GM19324 (cell line): ENCODE measurements at regions not wholly inside any gene's neighbourhood (a gene's known extent, or its start where the extent isn't known, plus 50 kb on each side); places are given as distances from the start of the nearest gene placed in this dataset.
"Not testable (repeated sequence)": the region's sequence is repeated elsewhere in the genome, so short reads cannot be mapped to it uniquely, and the experiment has no call there.

ENCODE experiments used
- ATAC-seq: cut with Tn5 transposase; IDR thresholded peaks from one replicate; pipeline ENCODE4 v1.9.1; 2021; ENCODE audit warnings: mild to moderate bottlenecking, moderate library complexity; ENCODE audit not compliant: unreplicated experiment, low FRiP score

DNA sequence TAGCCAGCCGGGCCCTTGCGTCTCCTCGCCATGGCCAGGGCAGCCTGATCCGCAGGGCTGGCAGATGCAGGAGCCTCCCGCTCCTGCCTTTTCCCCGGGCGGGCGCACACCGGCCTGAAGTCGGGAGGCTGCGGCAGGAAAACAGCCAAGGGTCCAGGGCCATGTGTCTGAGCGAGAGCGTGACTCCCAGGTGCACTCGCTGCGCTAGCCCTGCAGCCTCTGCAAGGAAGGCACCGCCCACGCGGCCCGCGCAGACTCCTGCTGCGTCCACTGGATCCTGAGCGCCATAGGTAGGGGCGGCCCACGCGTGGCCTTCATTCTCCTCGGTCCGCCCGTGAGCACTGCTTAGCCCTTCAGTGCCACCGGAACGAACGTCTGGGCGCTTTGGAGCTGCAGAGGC lies 379.9 kb downstream of the TRAM1L1 start:
- no peak for ATAC-seq

DNA sequence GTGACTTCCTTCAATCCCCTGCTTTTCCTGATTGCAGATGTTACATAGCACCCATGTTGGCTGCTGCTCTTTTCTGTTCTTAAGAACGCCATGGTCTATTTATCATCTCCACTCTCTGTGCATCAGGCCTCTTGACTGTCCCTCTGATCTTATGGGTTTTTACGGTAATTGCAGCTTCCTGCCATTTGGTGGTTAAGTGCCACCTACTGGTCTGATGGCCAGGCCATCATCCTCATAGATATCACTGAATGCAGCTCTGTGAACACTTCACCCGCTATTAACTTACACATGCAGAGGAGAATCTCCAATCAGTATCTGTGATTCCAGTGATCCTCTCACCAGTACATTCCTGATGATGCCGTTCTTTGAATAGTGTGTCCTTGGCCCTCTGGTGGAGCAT lies 382.4 kb downstream of the TRAM1L1 start:
- ATAC-seq, result no peak

DNA sequence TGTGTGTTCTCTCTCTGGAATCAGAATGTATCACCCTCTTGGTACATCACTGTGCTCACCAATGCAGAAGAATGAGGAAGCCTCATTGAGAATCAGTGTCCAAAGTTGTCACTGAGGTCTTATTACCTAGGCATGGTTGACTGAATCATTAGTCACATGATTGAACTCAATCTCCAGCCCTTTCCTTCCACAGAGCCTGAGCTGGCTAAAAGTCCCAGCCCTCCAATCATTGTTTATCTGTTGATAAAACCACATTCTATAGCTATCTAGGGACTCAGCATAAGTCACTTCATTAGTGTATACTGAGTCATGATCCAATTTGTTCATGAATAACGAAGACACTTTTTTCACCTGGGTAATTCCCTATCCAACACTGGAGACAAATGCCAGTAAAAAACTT lies 396.8 kb downstream of the TRAM1L1 start:
- no peak for ATAC-seq

DNA sequence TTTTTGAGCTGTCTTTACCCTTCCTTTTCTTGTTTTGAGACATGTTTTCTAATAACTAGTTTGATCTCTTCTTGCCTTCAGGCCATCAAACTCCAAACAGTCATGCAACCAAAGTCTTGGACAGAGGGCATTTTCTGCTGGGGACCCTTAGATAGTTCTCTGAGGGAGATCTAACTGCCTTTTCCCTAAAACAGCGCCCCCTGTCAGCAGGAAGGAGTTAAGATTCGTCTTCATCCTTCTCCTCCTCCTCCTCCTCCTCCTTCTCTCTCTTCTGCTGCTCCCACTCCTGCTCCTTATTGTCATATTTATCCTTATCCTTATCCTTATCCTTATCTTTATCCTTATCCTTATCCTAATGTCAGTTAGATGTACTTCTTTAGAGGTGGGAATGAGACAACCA lies 417.2 kb downstream of the TRAM1L1 start:
- ATAC-seq, result no peak

DNA sequence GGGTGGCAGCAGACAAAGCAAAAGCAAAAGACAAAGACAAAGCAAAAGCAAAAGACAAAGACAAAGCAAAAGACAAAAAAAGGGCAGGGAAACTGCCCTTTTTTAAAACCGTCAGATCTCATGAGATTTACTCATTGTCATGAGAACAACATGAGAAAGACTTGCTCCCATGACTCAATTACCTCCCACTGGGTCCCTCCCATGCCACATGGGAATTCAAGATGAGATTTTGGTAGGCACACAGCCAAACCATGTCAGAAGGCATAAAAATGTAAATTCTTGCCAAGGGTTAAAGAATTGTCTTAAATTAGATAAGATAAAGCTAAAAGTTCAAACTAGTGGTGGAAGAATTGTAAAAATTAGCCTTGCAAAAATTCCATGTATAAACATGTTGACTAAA lies 419.7 kb downstream of the TRAM1L1 start:
- no peak for ATAC-seq

DNA sequence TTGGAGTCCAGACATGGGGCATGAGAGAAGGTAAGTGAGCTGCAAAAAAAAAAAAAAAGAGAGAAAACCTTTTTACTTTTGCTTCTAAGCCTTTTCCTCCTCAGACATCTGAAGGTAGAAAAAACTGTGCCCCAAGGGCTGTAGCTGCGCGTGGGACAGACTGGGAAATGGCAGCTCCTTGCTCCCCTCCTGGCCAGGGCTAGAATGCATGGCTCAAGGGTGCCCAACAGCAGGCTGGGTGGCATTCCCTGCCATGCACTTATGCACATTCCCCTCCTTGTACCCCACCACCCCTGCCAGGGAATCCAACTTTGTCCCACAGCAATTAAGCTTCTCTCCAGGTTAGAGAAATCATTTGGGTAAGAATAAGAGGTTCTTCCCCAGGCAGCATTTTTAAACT lies 421.2 kb downstream of the TRAM1L1 start:
- ATAC-seq, result no peak

DNA sequence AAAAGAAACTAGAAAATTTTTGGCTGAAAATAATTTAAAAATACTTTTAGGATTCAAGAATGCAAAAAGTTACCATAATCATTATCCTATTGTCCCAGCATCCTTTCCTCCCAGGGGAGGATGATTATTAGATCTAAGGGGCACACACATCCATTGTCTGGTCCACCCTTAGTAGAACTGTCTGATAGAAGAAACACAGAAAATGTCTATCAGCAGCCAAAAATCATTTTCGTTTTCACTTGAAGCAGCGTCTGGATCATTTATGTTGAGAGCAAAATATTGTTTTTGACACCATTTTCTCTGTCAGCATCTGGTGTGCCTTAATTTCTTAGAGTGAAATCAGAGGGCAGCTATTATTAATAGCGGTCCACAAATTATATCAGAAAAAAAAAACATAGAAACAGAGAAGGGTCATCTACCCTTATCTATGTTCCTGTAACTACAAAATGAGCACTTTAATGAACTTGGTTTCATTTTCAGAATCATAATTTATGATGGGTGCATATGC lies 446.3 kb downstream of the TRAM1L1 start:
- no peak for ATAC-seq

DNA sequence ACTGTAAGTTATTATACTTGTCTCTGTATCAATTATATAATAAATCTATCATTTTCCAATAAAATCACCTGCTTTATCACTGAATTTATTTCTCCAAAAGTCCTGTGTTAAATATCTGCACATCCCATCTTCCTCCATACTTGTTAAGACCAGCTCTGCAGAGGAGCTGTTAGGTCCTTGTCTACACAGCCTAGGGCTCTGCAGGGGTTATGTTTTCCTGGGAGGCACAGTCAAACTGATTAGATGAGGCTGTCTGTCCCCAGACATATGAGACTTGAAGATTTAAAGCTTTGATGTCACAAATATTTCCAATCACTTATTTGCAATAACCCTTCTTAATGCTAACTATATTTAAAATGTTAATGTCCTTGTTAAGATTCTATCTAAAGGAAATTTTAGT lies 446.8 kb downstream of the TRAM1L1 start:
- no peak for ATAC-seq

DNA sequence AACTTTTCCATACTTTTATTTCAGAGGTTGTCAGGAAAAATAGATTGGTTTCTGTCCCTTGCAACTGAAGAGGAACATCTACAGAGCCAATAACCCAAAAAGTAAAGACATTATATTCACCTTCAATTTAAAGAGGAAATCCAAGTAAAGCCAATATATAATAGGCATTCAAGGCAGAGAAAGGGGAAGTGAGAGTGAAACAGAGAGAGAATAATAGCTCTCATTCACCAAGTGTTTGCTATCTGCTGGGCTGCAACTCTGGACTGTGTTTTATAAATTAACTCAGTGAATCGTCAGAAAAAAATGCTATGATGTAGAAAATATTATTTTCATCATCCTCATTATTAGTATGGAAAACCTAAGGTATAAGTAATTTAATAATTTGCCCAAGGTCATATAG lies 448.5 kb downstream of the TRAM1L1 start:
- peak; percentile 88 for ATAC-seq

DNA sequence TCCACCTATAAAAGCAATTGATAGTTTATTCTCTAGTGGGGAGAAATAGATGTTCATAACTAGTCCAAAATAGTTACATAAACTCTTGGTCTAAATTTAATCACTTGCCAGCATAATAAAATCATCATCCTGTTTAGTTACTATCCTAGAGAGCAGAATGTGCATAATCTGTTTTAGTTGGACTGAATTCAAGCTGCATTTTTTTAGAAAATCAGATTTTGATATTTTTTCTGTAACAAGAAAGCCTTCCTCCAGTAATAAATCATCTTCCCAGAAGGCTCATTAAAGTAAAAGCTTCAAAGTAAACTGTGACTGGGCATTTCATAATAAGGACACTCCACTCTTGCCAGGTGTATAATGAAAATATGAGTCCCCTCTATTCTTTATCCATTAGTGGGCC lies 453.1 kb downstream of the TRAM1L1 start:
- ATAC-seq, result no peak

DNA sequence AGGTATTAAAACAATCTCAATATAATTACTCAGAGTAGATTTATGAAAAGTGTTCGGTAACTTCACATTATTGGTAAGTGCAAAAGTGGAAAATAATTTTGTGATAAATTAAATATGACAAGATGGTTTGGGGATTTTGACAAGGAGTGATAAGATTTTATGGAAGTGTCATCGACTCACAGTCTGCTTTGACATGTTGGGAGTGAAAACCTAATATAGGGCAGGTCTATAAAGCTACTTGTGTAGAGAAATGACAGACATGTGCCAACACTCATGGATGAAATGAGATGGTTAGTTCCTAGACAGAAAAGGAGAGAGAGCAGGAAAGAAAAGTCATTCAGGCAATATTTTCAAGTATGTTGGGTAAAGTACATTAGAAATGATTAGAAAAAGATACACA lies 456.8 kb downstream of the TRAM1L1 start:
- ATAC-seq, result no peak

DNA sequence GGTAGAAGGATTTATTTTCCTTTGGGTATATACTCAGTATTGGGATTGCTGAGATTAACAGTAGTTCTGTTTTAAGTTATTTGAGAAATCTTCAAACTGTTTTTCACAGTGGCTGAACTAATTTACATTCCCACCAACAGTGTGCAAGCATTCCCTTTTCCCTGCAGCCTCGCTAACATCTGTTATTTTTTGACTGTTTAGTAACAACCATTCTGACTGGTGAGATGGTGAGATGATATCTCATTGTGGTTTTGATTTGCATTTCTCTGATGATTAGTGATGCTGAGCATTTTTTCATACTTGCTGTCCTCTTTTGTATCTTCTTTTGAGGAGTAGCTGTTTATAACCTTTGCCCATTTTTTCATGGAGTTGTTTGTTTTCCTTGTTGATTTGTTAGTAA lies 457.8 kb downstream of the TRAM1L1 start:
- ATAC-seq, result no peak

DNA sequence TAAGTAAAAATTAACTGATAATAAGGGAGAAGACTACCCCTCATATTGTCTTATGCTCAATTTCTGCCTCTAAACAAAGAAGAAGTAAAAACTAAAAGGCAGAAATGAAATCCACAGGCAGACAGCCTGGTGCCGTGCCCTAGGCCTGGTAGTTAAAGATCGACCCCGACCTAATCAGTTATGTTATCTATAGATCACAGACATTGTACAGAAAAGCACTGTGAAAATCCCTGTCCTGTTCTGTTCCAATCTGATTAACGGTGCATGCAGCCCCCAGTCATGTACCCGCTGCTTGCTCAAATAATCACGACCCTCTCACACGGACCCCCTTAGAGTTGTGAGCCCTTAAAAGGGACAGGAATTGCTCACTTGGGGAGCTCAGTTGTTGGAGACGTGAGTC lies 465.9 kb downstream of the TRAM1L1 start:
- not testable (repeated sequence) for ATAC-seq

DNA sequence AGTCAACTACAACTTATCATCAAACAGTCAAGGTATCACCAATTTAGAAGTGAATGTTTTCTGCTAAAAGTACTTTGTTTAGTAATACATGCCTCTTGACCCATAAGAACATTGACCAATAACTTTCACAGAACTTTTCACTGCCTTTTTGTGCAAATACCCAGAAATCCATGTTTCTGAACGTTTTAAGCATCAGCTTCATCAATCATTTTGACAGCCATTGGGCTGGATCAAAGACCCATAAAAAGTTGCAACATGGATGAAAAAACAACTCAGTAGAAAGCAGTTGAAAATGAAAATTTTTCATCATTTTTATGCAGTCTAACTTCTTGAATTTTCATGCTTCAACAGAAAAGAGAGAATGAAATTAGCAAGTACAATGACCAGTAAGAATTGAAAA lies 466.7 kb downstream of the TRAM1L1 start:
- ATAC-seq, result no peak

DNA sequence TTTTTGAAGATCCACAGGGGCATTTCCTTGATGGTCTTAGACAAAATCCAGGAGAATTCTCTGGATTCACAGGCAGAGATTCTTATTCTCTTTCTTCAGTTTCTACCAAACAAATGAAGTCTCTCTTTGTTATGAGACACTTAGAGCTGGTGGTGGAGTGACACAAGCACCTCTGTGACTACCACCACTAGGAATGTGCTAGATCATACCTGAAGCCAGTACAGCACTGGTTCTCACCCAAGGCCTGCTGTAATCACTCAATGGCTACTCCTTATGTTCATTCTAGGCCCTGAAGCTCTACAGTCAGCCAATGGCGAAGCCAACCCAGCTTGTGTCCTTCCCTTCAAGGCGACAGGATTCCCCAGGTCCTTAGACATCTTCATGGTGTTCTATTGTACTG lies 482.3 kb downstream of the TRAM1L1 start:
- no peak for ATAC-seq

DNA sequence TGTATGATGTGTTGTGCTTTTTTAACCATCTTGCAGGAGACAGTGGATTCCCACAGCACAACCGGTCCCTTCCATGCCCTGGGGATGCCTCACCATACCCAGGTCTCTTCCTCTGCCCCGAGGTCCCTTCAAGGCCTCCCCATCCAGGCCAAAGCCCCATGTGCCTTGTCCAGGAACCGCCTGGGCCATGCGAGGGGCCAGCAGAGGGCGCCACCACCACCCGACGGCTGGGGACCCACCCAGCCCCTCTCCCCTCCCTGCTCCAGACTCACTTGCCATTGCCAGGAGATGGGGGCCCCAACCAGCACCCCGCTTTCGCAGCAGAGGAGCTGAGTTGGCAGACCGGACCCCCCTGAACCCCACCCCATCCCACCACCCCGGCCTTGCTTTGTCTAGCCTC lies 485.5 kb downstream of the TRAM1L1 start:
- no peak for ATAC-seq

DNA sequence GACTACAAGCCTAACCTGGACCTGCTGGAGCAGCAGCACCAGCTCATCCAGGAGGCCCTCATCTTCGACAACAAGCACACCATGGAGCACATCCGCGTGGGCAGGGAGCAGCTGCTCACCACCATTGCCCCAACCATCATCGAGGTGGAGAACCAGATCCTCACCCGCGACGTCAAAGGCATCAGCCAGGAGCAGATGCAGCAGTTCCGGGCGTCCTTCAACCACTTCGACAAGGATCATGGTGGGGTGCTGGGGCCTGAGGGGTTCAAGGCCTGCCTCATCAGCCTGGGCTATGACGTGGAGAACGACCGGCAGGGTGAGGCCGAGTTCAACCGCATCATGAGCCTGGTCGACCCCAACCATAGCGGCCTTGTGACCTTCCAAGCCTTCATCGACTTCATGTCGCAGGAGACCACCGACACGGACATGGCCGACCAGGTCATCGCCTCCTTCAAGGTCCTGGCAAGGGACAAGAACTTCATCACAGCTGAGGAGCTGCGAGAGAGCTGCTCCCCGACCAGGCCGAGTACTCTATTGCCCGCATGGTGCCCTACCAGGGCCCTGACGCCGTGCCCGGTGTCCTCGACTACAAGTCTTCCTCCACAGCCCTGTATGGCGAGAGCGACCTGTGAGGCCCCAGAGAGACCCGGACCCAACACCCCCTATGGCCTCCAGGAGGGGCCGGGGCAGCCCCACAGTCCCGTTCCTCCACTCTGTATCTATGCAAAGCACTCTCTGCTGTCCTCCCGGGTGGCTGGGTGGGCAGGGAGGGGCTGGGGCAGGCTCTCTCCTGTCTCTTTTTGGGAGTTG lies 486.2 kb downstream of the TRAM1L1 start:
- no peak for ATAC-seq

DNA sequence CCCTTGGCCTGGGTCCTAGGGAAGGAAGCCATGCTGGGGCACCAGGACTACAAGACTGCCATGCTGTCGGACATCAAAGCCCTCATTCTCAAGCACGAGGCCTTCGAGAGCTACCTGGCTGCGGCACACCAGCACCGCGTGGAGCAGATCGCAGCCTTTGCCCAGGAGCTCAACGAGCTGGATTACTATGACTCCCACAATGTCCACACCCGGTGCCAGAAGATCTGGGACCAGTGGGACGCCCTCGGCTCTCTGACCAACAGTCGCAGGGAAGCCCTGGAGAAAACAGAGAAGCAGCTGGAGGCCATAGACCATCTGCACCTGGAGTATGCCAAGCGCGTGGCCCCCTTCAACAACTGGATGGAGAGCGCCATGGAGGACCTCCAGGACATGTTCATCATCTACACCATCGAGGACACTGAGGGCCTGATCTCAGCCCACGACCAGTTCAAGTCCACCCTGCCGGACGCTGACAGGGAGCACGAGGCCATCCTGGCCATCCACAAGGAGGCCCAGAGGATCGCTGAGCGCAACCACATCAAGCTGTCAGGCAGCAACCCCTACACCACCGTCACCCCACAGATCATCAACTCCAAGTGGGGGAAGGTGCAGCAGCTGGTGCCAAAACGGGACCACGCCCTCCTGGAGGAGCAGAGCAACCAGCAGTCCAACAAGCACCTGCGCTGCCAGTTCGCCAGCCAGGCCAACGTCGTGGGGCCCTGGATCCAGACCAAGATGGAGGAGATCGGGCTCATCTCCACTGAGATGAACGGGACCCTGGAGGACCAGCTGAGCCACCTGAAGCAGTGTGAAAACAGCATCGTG lies 487.0 kb downstream of the TRAM1L1 start:
- ATAC-seq, result no peak

DNA sequence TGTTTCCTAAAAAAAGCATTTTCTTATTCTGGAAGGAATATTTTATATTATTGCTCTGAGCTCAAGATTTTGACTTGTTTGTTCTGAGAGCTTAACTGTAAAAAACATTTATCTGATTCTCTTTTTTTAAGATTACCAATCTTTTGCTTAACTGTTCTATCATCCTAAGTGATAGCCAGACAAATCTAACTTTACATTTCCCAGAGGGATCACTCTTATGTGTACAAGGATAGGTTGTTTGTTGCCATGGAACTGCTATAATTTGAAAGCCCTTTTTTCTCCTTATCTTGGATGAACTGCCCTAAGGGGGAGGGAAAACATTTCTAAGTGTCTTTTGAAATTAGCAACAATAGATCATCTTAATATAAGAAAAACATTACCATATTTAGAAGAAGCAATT lies 494.7 kb downstream of the TRAM1L1 start:
- no peak for ATAC-seq

DNA sequence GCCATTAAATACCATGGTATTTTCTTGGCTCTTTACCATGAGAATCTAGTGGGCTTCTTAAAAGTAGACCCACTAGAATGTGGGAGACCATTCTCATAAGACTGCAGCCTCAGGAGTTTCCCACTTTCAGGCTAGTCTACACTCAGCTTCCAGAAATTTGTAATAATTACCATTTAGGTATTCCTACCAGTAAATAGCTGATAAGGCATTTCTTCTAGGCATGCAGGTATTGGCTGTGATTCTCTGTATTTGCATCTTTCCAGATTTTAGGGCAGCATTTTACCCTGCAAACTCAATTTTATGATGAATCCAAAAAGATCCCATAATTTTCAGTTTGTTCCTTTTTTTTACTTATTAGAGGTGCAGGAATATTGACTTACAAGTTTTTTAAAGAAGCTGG lies 496.6 kb downstream of the TRAM1L1 start:
- no peak for ATAC-seq

DNA sequence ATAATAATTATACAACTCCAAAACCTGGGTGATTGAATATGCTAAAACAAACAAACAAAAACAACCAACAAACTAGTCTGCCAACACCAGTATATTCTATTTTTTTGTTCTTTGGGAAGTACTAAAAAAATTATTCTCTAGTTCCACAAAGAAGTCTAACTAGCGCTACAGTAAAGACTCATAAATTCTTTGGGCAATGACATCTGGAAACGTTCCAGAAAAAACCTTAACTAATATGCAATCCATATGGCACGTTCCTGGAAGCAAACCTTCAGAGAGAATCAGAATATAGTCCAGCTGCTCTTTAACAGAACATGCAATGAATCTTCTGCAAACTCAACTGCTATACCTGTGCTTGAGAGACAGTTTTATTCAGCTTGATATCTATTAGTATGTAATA lies 500.1 kb downstream of the TRAM1L1 start:
- no peak for ATAC-seq

DNA sequence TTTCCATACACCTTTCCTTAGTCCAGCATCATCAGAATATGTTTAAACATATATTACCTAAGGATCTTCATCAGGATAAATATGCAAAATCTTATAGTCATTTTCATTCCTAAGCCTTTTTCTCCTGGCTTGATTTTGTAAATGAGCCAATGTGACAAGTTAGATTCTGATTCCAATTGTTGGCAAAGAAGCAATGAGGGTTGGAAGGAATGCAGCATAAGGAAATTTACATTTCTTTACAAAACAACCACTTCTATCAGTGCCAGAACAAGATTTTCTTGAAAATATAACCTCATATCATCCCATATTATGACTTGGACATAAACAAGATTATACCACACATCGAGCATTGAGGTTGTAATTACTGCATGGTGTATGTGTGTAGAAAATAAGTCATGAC lies 508.1 kb downstream of the TRAM1L1 start:
- no peak for ATAC-seq
